ENCODE measurements at regions not wholly inside any gene's neighbourhood (a gene's known extent, or its start where the extent isn't known, plus 50 kb on each side); places are given as distances from the start of the nearest gene placed in this dataset.
A peak's percentile ranks its signal among the peaks of the same experiment; 100 is the strongest.
"Not testable (repeated sequence)": the region's sequence is repeated elsewhere in the genome, so short reads cannot be mapped to it uniquely, and the experiment has no call there.

DNA sequence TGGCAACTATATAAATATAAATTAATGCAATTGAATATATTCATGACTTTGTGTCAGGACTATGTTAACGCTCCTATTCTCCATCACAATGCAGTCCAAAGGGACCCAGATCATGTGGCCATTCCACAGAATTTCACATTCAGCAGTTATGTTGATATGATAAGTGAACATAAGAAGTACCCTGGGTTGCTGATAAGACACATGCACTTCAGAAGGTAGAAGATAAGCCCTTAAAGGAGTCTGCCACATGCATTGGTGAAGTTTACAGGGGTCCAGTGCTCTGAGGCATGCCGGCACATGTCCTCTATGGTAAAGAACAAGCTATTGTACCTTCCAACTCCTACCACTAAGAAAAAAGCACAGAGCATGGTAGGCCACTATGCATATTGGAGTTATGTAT, 76.4 kb downstream of the PHAX start:
- DNase-seq (no peak), ATAC-seq (no peak)
- intact Hi-C loops (cut with DNase I, micrococcal nuclease): loop anchor here in 1 of 2 donors (5.0 kb wide), 1 partner anchor 105 kb away; no protein-coding TSS in a partner anchor

DNA sequence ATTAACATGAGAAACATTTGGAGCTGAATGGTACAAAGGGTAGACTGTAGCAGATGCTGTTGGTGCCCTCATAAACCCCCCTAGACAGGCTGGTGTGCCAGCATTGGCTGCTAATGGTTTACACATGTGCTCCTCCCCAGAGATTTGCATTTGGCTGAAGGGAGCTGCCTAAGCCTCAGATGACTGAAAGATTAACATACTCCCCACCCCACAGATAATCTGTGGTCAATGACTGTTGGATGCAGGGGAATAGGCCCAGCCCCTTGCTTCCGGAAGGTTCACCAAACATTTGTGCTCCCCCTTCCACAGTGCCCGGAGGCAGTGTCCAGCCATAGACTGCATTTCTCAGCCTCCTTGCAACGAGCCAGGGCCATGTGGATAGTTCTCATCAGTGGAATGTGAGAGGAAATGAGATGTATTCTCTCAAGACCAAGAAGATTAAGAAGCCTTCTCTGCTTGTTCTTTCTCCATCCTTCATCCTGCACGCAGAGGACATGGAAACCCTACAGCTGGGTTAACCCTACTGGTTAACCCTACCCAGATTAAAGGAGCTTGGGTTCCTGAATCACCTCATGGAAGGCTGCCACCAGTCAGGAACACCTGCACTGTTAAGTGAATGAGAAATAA, 79.6 kb downstream of the PHAX start:
- peak; percentile 69 for ATAC-seq
- DNase-seq: peak in 1 of 2 donors; percentile 43
- intact Hi-C loops (cut with DNase I, micrococcal nuclease): no loop called here

DNA sequence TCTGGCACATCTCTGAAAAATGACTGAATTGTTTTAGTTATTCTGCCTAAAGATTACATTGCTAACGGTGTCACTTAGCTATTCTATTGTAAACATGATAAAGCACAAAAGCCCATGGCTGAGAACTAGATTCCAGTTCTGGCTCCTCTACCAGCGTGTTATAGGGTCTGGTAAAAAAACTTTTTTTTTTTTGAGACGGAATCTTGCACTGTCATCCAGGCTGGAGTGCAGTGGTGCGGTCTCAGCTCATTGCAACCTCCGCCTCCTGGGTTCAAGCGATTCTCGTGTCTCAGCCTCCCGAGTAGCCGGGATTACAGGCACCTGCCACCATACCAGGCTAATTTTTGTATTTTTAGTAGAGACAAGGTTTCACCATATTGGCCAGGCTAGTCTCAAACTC, 80.6 kb downstream of the PHAX start:
- ATAC-seq; intact Hi-C loops (cut with DNase I, micrococcal nuclease); DNase-seq: not testable (repeated sequence)

DNA sequence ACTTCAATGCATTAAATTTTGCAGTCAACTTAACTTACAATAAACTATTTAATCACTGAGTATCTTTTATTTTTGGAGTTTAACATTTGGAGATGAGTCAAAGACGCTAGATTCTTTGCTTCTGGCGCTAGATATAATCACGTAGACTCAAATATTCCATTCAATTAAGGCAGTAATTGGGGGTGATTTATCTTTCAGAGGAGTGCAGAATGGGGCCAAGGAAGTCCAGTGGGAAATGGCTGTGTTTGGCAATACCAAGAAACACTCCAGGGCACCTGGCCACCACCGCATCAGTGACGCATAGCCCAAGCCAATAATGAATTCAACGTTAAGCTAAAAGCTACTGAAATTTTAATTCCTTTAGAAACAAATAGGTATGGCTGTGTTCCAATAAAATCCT, 81.2 kb downstream of the PHAX start:
- DNase-seq: no peak
- no peak for ATAC-seq

DNA sequence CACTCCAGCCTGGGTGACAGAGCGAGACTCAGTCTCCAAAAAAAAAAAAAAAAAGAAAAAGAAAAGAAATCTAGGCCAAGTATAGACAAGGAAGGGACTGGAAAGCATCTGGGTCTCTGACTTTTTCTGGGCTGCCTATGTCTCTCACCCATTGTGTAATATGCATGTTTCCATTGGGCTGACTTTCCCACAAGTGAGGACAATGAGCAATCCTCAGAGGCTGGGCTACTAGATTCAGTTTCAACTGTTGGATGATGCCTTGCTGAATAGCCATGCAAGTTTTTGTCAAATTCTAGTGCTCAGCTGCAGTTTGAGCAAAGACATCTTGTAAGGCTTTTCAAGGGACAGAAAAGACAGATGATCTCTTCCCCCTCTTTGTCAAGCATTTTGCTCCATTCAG, 82.1 kb downstream of the PHAX start:
- ATAC-seq (no peak), DNase-seq (no peak)
- intact Hi-C loops (cut with DNase I, micrococcal nuclease): no loop called here

More for the DNA sequence above, 81.2 kb downstream of the PHAX start:
- intact Hi-C loops (cut with DNase I, micrococcal nuclease): no loop called here

DNA sequence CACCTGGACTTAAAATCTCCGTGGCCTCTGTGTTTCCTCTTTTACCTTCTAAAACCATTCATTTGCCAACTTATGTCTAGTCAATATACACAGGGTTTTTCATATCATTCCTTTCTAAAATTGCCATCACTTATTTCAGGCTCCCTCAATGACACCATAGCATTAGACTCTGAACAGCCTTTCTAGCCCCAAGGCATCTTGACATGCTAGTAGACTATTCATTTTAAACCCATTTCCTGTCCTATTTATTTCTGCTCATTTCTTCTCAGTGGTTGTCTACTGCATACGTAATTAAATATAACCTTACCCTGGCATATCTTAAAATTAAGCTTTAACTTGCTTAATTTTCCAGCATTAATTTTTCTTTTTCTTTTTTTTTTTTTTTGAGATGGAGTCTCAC, 83.2 kb downstream of the PHAX start:
- intact Hi-C loops (cut with DNase I, micrococcal nuclease): no loop called here
- DNase-seq (no peak), ATAC-seq (no peak)

DNA sequence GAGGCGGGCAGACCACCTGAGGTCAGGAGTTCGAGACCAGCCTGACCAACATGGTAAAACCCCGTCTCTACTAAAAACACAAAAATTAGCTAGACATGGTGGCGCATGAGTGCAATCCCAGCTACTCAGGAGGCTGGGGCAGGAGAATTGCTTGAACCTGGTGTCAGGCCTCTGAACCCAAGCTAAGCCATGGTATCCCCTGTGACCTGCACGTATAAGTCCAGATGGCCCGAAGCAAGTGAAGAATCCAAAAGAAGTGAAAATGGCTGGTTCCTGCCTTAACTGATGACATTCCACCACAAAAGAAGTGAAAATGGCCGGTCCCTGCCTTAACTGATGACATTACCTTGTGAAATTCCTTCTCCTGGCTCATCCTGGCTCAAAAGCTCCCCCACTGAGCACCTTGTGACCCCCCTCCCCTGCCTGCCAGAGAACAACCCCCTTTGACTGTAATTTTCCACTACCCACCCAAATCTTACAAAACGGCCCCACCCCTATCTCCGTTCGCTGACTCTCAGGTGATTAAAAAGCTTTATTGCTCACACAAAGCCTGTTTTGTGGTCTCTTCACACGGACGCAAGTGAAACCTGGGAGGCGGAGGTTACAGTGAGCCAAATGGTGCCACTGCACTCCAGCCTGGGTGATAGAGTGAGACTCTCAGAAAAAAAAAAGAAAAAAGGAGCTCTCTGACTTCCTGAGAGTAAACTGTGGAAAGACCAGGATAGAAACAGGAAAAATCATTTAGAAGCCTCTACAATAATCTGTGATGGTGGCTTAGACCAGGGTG, 84.1 kb downstream of the PHAX start:
- ATAC-seq; DNase-seq; intact Hi-C loops (cut with DNase I, micrococcal nuclease): not testable (repeated sequence)

DNA sequence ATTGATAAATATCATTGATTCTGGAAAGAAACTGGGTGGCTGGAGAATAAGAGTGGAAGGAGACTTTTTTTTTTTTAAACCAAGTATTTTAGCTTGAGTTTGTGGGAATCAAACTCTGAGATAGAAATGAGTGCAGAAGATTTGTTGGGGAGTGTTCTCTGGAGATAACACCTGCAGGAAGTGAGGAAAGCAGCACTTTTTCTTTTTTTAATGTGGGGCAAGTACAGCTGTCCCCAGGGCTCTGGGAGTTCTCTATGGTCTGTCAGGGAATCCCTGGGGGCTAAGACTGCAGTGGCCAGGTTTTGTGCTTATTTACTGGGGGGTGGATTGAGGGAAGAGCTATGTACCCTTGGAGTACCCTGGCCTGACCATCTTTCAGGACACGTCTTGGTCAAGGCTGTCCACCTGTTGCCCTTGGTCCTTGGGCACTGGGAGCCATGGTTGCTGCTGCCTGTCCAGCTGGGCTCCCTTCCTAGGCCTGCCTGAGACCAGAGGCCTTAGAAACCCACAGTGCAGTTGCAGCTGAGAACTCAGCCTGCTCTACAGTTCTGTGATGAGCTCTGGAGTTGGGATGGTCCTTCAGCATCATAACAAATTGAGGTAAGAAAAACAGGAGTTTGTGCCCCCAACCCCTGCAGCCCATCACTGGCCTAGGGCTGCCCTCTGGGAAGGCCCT, 85.8 kb downstream of the PHAX start:
- intact Hi-C loops (cut with DNase I, micrococcal nuclease): no loop called here
- ATAC-seq (no peak), DNase-seq (no peak)

DNA sequence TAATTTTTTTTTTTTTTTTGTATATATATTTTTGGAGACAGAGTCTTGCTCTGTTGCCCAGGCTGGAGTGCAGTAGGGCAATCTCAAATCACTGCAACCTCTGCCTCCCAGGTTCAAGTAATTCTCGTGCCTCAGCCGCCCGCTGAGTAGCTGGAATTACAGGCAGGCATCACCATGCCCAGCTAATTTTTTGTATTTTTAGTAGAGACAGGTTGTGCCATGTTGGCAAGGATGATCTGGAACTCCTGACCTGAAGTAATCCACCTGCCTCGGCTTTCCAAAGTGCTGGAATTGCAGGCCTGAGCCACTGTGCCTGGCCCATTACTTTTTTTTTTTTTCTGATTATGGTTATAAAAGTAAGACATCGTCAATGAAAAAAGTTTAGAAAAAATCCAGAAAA, 84.0 kb upstream of the LMNB1 start:
- DNase-seq (no peak), ATAC-seq (no peak)
- intact Hi-C loops (cut with DNase I, micrococcal nuclease): no loop called here

DNA sequence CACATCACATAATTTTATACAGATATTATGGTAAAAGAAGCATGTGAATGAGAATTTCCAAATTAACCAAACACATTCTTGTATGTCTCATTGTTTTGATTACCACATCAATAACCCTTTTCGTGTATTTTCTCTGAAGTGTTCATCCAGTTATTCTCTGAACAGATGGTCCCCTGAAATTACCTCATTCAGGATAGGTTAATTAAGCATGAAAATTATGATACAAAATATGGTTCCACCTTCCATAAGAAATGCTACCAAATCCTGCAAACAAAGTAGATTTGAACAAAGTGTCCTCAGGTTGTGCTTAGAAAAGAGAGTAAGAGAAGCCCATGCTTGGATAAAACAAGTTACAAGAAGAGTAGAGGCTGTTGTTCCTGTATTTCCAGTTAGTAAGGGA, 83.1 kb upstream of the LMNB1 start:
- DNase-seq (no peak), ATAC-seq (no peak)
- intact Hi-C loops (cut with DNase I, micrococcal nuclease): no loop called here

DNA sequence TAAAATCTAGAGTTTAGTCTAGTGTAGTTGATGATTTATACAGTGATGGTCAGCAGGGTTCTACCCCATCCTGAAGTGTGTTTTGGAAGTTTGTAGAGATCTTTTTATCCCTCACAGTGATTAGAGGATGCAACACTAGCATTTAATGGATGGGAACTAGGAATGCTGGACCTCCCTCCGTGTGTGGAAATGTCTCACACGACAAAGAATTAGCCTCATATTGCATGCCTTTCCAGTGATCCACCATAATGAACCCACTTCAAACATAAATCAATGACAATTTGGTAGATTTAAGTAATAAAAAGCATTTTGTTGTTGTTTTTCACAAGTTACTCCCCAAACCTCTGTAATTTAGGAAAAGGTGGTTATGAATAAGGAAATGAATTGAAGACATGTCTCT, 82.5 kb upstream of the LMNB1 start:
- no peak for ATAC-seq
- DNase-seq: no peak
- intact Hi-C loops (cut with DNase I, micrococcal nuclease): no loop called here

DNA sequence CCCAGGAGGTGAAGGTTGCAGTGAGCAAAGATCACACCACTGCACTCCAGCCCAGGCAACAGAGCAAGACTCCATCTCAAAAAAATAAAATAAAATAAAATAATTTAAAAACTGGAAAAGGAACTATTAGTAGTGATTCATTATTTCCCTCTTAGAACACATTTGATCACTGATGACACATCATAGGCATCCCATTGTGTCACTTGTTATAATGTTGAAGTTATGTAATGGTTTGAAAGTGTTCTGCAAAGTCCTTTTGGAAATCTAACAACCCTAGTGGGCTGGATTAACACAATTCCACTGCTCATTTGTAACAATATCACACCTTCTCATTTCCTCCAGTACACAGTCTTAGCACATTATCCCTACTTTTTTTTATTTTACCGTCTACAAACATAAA, 81.8 kb upstream of the LMNB1 start:
- intact Hi-C loops (cut with DNase I, micrococcal nuclease): no loop called here
- DNase-seq (no peak), ATAC-seq (no peak)

DNA sequence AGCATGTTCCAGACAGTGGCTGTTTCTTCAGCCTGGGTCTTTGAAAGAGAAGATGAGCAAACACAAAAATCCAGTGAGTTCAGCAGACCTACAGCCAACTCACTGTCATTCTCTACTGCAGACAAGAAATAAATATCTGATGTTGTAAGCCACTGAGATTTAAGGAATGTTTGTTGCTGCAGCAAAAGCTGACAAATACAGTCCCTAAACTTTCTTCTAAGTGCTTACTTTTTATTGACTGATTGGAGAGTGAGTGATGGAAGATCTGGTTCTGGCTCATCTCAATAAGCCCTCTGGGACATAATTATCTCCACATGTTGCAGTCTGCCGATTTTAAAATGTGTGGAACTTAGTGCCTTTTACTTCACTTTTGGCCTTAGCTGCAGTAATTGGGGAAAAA, 69.9 kb upstream of the LMNB1 start:
- no peak for ATAC-seq
- intact Hi-C loops (cut with DNase I, micrococcal nuclease): no loop called here

DNA sequence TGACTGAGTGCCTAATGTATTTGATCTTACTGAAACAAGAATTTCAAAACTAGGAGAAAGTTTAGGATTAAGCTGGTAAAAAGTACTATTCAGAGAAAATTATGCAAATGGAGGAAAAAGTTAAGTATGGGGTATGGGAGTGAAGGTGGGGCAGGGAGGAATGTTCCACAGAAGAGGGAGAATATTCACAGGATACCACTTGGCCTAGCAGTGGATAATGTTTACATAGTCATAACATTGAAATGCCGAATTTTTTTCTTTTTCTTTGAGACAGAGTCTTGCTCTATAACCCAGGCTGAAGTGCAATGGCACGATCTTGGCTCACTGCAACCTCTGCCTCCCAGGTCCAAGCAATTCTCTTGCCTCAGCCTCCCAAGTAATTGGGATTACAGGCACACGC, 61.2 kb upstream of the LMNB1 start:
- DNase-seq: no peak
- intact Hi-C loops (cut with DNase I, micrococcal nuclease): no loop called here

More for the DNA sequence above, 69.9 kb upstream of the LMNB1 start:
- DNase-seq: no peak

DNA sequence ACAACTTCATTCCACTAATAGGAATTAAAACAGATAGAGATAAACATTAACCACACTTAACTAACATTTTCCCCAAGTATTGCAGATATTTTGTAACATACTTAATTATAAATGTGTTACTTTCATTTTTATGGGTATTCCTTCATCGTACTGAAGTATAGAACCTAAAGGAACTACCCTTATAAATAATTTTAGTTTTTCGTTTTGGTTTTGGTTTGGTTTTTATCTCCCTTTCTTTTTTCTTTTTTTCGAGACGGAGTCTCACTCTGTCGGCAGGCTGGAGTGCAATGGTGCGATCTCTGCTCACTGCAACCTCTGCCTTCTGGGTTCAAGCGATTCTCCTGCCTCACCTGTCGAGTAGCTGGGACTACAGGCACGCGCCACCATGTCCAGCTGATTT, 60.1 kb upstream of the LMNB1 start:
- ATAC-seq (no peak), DNase-seq (no peak)
- intact Hi-C loops (cut with DNase I, micrococcal nuclease): no loop called here

More for the DNA sequence above, 61.2 kb upstream of the LMNB1 start:
- no peak for ATAC-seq

DNA sequence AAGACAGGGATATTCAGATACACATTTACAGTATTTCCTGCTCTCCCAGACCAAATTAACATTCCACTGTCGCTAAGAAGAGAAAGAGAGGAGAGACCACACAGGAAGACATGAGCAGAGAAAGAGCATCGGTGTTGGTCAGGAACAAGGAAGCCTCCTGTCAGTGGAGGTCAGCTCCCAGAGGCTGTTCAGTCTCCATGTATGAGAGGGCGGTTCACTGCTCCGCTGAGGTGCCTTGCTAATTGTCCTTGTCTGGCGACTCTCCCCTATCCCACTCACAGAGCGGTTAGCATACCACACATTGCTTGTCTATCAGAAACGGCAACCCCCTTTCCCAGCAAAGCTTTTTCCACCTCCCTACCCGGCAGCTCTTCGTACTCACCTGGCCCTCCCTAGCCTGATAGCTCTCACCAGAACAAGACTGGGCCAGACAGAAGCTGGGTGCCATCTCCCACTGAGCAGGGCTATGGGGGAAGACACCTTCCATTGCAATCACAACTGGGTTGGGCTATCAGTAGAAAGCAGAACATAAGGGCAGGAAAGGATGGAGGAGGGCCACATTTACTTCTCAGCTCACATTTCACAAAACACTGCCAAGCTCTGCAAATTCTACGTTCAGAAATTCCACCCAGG, 58.6 kb upstream of the LMNB1 start:
- intact Hi-C loops (cut with DNase I, micrococcal nuclease): no loop called here
- ATAC-seq: no peak
- DNase-seq: no peak

DNA sequence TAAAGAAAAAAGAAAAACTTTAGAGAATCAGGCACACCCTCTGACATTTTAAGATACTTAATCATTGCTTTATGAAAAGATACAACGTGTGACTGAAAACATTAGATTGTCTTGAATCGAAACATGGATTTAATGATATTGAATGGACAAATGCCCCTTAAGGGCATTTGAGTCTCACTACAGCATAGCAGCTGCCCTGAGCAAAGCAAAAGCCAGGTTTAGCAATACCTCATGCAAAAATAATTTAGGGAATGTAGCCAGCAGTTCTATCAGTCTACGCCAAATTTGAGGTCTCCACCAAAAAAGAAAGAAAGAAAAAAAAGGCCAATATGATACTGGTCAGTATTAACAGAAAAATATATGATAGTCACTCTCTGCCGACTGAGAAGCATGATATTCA, 56.6 kb upstream of the LMNB1 start:
- ATAC-seq (no peak), DNase-seq (no peak)
- intact Hi-C loops (cut with DNase I, micrococcal nuclease): no loop called here

DNA sequence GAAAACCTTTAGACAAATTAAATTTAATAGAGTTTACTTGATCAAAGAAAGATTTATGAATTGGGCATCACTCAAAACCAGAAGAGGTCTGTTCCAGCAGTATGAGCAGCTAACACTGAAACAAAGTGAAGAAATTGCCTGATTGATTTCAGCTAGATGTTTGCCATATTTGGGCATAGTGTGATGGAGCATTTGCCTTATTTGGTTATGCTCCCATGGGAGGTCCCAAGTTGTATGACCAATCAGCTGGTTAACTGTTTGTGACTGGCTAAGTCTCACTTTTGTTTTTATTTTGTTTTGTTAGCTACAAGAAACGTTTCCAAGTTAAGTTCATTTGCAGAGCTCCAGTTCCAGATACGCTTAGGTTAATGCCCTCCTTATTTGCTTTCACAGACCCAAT, 53.3 kb upstream of the LMNB1 start:
- ATAC-seq (no peak), DNase-seq (no peak)
- intact Hi-C loops (cut with DNase I, micrococcal nuclease): no loop called here
